ENCODE measurements at regions not wholly inside any gene's neighbourhood (a gene's known extent, or its start where the extent isn't known, plus 50 kb on each side); places are given as distances from the start of the nearest gene placed in this dataset.

GRCh38 chr16:9300252-9300651, 208.8 kb downstream of the HAPSTR1 start:
- Histone ChIP-seq H3K27ac (ENCODE audit: low read length) (no peak overlapping the region), H3K4me3 (ENCODE audit: low read length) (no peak overlapping the region), H3K9me2 (replicated peaks; ENCODE audit: insufficient read depth, low read length) (no peaks in the 10 kb centered on the region), H3K4me1 (ENCODE audit: low read length) (no peaks in the 10 kb centered on the region), H2AFZ (ENCODE audit: low read length) (no peak overlapping the region), H3K4me2 (ENCODE audit: low read depth, low read length, poor library complexity, severe bottlenecking) (no peak overlapping the region), H3K27me3 (ENCODE audit: low read length) (no peaks in the 10 kb centered on the region), H3K79me2 (ENCODE audit: low read length) (no peaks in the 10 kb centered on the region), H3K36me3 (ENCODE audit: insufficient read depth, low read length) (no peaks in the 10 kb centered on the region), H3K9ac (ENCODE audit: low read length) (no peak overlapping the region), H4K20me1 (ENCODE audit: insufficient read depth, low read depth, low read length) (no peaks in the 10 kb centered on the region), H3K9me3 (ENCODE audit: low read length) (no peaks in the 10 kb centered on the region)
- DNase-seq = no peak

- H3K4me3 ChIP-seq (ENCODE audit: low read length) = no peak overlapping the region
- no peaks in the 10 kb centered on the region for H4K20me1 ChIP-seq (ENCODE audit: insufficient read depth, low read depth, low read length)
- H2AFZ ChIP-seq (ENCODE audit: low read length) = no peak overlapping the region
- no peak for DNase-seq
- no peaks in the 10 kb centered on the region for H3K9me2 ChIP-seq (replicated peaks; ENCODE audit: insufficient read depth, low read length)
- no peaks in the 10 kb centered on the region for H3K4me1 ChIP-seq (ENCODE audit: low read length)
- no peaks in the 10 kb centered on the region for H3K27me3 ChIP-seq (ENCODE audit: low read length)
- no peak overlapping the region for H3K9ac ChIP-seq (ENCODE audit: low read length)
- H3K27ac ChIP-seq (ENCODE audit: low read length) = no peak overlapping the region
- H3K9me3 ChIP-seq (ENCODE audit: low read length) = no peaks in the 10 kb centered on the region
- no peaks in the 10 kb centered on the region for H3K79me2 ChIP-seq (ENCODE audit: low read length)
- no peak overlapping the region for H3K4me2 ChIP-seq (ENCODE audit: low read depth, low read length, poor library complexity, severe bottlenecking)
- no peaks in the 10 kb centered on the region for H3K36me3 ChIP-seq (ENCODE audit: insufficient read depth, low read length)
Measured at GRCh38 chr16:9302072-9302471, 210.6 kb downstream of the HAPSTR1 start.

GRCh38 chr16:9306753-9307152, 215.3 kb downstream of the HAPSTR1 start:
- no peak for DNase-seq
- no peaks in the 10 kb centered on the region for H3K79me2 ChIP-seq (ENCODE audit: low read length)

GRCh38 chr16:9307446-9307845, 216.0 kb downstream of the HAPSTR1 start:
- Histone ChIP-seq H3K27ac (ENCODE audit: low read length) (no peak overlapping the region), H3K27me3 (ENCODE audit: low read length) (no peaks in the 10 kb centered on the region), H3K79me2 (ENCODE audit: low read length) (no peaks in the 10 kb centered on the region), H3K4me2 (ENCODE audit: low read depth, low read length, poor library complexity, severe bottlenecking) (no peak overlapping the region), H3K4me3 (ENCODE audit: low read length) (no peak overlapping the region), H3K9me3 (ENCODE audit: low read length) (no peaks in the 10 kb centered on the region), H3K9ac (ENCODE audit: low read length) (no peak overlapping the region), H2AFZ (ENCODE audit: low read length) (no peak overlapping the region), H3K36me3 (ENCODE audit: insufficient read depth, low read length) (no peaks in the 10 kb centered on the region), H4K20me1 (ENCODE audit: insufficient read depth, low read depth, low read length) (no peaks in the 10 kb centered on the region), H3K9me2 (replicated peaks; ENCODE audit: insufficient read depth, low read length) (no peaks in the 10 kb centered on the region), H3K4me1 (ENCODE audit: low read length) (no peaks in the 10 kb centered on the region)
- DNase-seq = no peak

More at GRCh38 chr16:9306753-9307152, 215.3 kb downstream of the HAPSTR1 start:
- Histone ChIP-seq H2AFZ (ENCODE audit: low read length) (no peak overlapping the region), H3K9ac (ENCODE audit: low read length) (no peak overlapping the region), H3K9me2 (replicated peaks; ENCODE audit: insufficient read depth, low read length) (no peaks in the 10 kb centered on the region), H4K20me1 (ENCODE audit: insufficient read depth, low read depth, low read length) (no peaks in the 10 kb centered on the region), H3K9me3 (ENCODE audit: low read length) (no peaks in the 10 kb centered on the region), H3K4me3 (ENCODE audit: low read length) (no peak overlapping the region), H3K36me3 (ENCODE audit: insufficient read depth, low read length) (no peaks in the 10 kb centered on the region), H3K4me1 (ENCODE audit: low read length) (no peaks in the 10 kb centered on the region), H3K27ac (ENCODE audit: low read length) (no peak overlapping the region), H3K4me2 (ENCODE audit: low read depth, low read length, poor library complexity, severe bottlenecking) (no peak overlapping the region), H3K27me3 (ENCODE audit: low read length) (no peaks in the 10 kb centered on the region)

- H3K4me3 ChIP-seq (ENCODE audit: low read length) = no peak overlapping the region
- no peak overlapping the region for H2AFZ ChIP-seq (ENCODE audit: low read length)
- no peaks in the 10 kb centered on the region for H3K27me3 ChIP-seq (ENCODE audit: low read length)
- H3K27ac ChIP-seq (ENCODE audit: low read length) = no peak overlapping the region
- no peaks in the 10 kb centered on the region for H3K9me3 ChIP-seq (ENCODE audit: low read length)
- H3K9ac ChIP-seq (ENCODE audit: low read length) = no peak overlapping the region
- H4K20me1 ChIP-seq (ENCODE audit: insufficient read depth, low read depth, low read length) = no peaks in the 10 kb centered on the region
- DNase-seq = no peak
- H3K4me2 ChIP-seq (ENCODE audit: low read depth, low read length, poor library complexity, severe bottlenecking) = no peak overlapping the region
- no peaks in the 10 kb centered on the region for H3K4me1 ChIP-seq (ENCODE audit: low read length)
- no peaks in the 10 kb centered on the region for H3K79me2 ChIP-seq (ENCODE audit: low read length)
- H3K9me2 ChIP-seq (replicated peaks; ENCODE audit: insufficient read depth, low read length) = no peaks in the 10 kb centered on the region
- H3K36me3 ChIP-seq (ENCODE audit: insufficient read depth, low read length) = no peaks in the 10 kb centered on the region
Measured at GRCh38 chr16:9308356-9308801, 216.9 kb downstream of the HAPSTR1 start.

- DNase-seq = no peak
- Histone ChIP-seq H3K36me3 (ENCODE audit: insufficient read depth, low read length) (no peaks in the 10 kb centered on the region), H3K27ac (ENCODE audit: low read length) (no peak overlapping the region), H2AFZ (ENCODE audit: low read length) (no peak overlapping the region), H4K20me1 (ENCODE audit: insufficient read depth, low read depth, low read length) (no peaks in the 10 kb centered on the region), H3K9me2 (replicated peaks; ENCODE audit: insufficient read depth, low read length) (no peaks in the 10 kb centered on the region), H3K9me3 (ENCODE audit: low read length) (no peaks in the 10 kb centered on the region), H3K27me3 (ENCODE audit: low read length) (no peaks in the 10 kb centered on the region), H3K9ac (ENCODE audit: low read length) (no peak overlapping the region), H3K79me2 (ENCODE audit: low read length) (no peaks in the 10 kb centered on the region), H3K4me1 (ENCODE audit: low read length) (no peaks in the 10 kb centered on the region), H3K4me2 (ENCODE audit: low read depth, low read length, poor library complexity, severe bottlenecking) (no peak overlapping the region), H3K4me3 (ENCODE audit: low read length) (no peak overlapping the region)
Measured at GRCh38 chr16:9308850-9309249, 217.4 kb downstream of the HAPSTR1 start.

- Histone ChIP-seq H3K4me1 (ENCODE audit: low read length) (no peaks in the 10 kb centered on the region), H3K4me2 (ENCODE audit: low read depth, low read length, poor library complexity, severe bottlenecking) (no peak overlapping the region), H3K9me2 (replicated peaks; ENCODE audit: insufficient read depth, low read length) (no peaks in the 10 kb centered on the region), H3K36me3 (ENCODE audit: insufficient read depth, low read length) (no peaks in the 10 kb centered on the region), H3K79me2 (ENCODE audit: low read length) (no peaks in the 10 kb centered on the region), H3K27me3 (ENCODE audit: low read length) (no peaks in the 10 kb centered on the region), H2AFZ (ENCODE audit: low read length) (no peak overlapping the region), H4K20me1 (ENCODE audit: insufficient read depth, low read depth, low read length) (no peaks in the 10 kb centered on the region), H3K27ac (ENCODE audit: low read length) (no peak overlapping the region), H3K9me3 (ENCODE audit: low read length) (no peaks in the 10 kb centered on the region), H3K9ac (ENCODE audit: low read length) (no peak overlapping the region), H3K4me3 (ENCODE audit: low read length) (no peak overlapping the region)
- no peak for DNase-seq
Measured at GRCh38 chr16:9309844-9310243, 218.4 kb downstream of the HAPSTR1 start.

GRCh38 chr16:9311303-9311954, 220.0 kb downstream of the HAPSTR1 start:
- H3K4me3 ChIP-seq (ENCODE audit: low read length) = no peak overlapping the region

More at GRCh38 chr16:9311303-9311954, 220.0 kb downstream of the HAPSTR1 start:
- Histone ChIP-seq H3K9ac (ENCODE audit: low read length) (no peak overlapping the region), H3K4me1 (ENCODE audit: low read length) (no peaks in the 10 kb centered on the region), H3K9me2 (replicated peaks; ENCODE audit: insufficient read depth, low read length) (no peaks in the 10 kb centered on the region), H3K79me2 (ENCODE audit: low read length) (no peaks in the 10 kb centered on the region), H2AFZ (ENCODE audit: low read length) (no peak overlapping the region), H3K27me3 (ENCODE audit: low read length) (no peaks in the 10 kb centered on the region), H3K9me3 (ENCODE audit: low read length) (no peaks in the 10 kb centered on the region), H4K20me1 (ENCODE audit: insufficient read depth, low read depth, low read length) (no peaks in the 10 kb centered on the region), H3K27ac (ENCODE audit: low read length) (no peak overlapping the region), H3K36me3 (ENCODE audit: insufficient read depth, low read length) (no peaks in the 10 kb centered on the region), H3K4me2 (ENCODE audit: low read depth, low read length, poor library complexity, severe bottlenecking) (no peak overlapping the region)
- no peak for DNase-seq
